Kidney (tissue), 13 donors: ENCODE measurements at regions not wholly inside any gene's neighbourhood (a gene's known extent, or its start where the extent isn't known, plus 50 kb on each side); places are given as distances from the start of the nearest gene placed in this dataset.

Source experiments
- DNase-seq, 5 donors: peaks; one replicate each; pipeline ENCODE4 v3.0.0-alpha.2; 2013 to 2020
- FAIRE-seq: peaks from 2 replicates; lab custom pipeline; 2012; peaks lifted over from hg19 to GRCh38; lab: Jason Lieb, UNC
- H3K27ac ChIP-seq, 2 donors: one replicate each; pipeline ENCODE4 v1.7.0; 2013; ENCODE audit warnings: low read depth in 2 of 2, low read length in 2 of 2, inconsistent platforms in 1 of 2
- H3K27me3 ChIP-seq: one replicate; pipeline ENCODE4 v1.7.1; 2013; ENCODE audit warnings: low read length, inconsistent platforms; ENCODE audit not compliant: control insufficient read depth, insufficient read depth
- H3K36me3 ChIP-seq, 3 donors: one replicate each; pipeline versions ENCODE4 v1.7.0 to v1.7.1; 2013; ENCODE audit warnings: low read length in 3 of 3, control low read depth in 1 of 3, inconsistent platforms in 1 of 3; ENCODE audit not compliant: insufficient read depth in 3 of 3, control insufficient read depth in 2 of 3
- H3K4me1 ChIP-seq, 3 donors: one replicate each; pipeline versions ENCODE4 v1.7.0 to v1.7.1; 2013; ENCODE audit warnings: low read length in 3 of 3, inconsistent platforms in 1 of 3, low read depth in 1 of 3; ENCODE audit not compliant: control insufficient read depth in 2 of 3, insufficient read depth in 2 of 3
- H3K4me3 ChIP-seq, 3 donors: one replicate each; pipeline versions ENCODE4 v1.7.0 to v1.8.1; 2013; ENCODE audit warnings: low read length in 3 of 3, control low read depth in 1 of 3, inconsistent platforms in 1 of 3
- H3K9ac ChIP-seq, 3 donors: one replicate each; pipeline versions ENCODE4 v1.7.0 to v1.7.1; 2013; ENCODE audit warnings: low read length in 3 of 3, control low read depth in 1 of 3, inconsistent platforms in 1 of 3
- H3K9me3 ChIP-seq, 3 donors: one replicate each; pipeline versions ENCODE4 v1.7.0 to v1.7.1; 2013; ENCODE audit warnings: low read length in 3 of 3, control low read depth in 1 of 3, inconsistent platforms in 1 of 3; ENCODE audit not compliant: control insufficient read depth in 2 of 3, insufficient read depth in 1 of 3
- CTCF ChIP-seq: IDR thresholded peaks from 3 replicates; pipeline ENCODE4 v1.5.1; 2012; ENCODE audit warnings: mild to moderate bottlenecking, moderate library complexity, borderline replicate concordance; ENCODE audit not compliant: insufficient read depth; ENCODE audit errors: extremely low read depth
- intact Hi-C: fragments of 100-400 bp; cut with DNase I; formaldehyde crosslinking; loops from one replicate; pipeline ENCODE4 v1.11.1; 2022
- donor health status: control.
- donor health status: control.
- donor health status: control.
- donor health status: control.
- donor health status: control.
- donor health status: DM: yes; HTN: yes; CAD: no.
- donor health status: Normal renal cell carcinoma (clear cell type).

DNA sequence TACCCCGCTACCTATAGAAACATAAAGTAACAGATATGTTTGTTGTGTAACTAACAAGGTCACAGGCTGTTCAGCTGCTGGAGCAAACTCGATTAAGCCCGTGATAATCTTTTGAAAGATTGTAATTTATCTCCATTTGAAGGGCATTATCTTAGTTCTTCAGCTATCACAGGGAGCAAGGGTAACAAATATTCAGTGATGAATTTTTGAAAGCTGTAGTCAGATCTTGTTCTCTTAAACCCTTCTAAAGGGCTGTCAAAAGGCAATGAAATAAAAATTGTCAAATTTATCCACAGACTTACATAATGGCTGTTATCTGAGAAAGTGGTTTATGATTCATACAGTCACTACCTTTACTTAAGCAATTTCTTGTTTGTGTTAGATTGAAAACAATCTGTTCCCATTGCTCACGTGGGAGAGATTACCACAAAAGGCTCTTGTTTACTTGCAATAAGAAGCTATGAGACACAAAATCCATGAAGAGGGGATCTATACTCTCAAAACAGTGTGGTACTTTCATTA, 78.3 kb upstream of the ZNF608 start:
- no peak for DNase-seq
- Histone ChIP-seq H3K27ac (no peak overlapping the region), H3K27me3 (no peaks in the 10 kb centered on the region), H3K9ac (no peak overlapping the region), H3K4me1 (no peaks in the 10 kb centered on the region), H3K36me3 (no peaks in the 10 kb centered on the region), H3K4me3 (no peak overlapping the region), H3K9me3 (no peaks in the 10 kb centered on the region)
- FAIRE-seq, result no peak
- no peak for TF ChIP-seq CTCF
- intact Hi-C loops, result no loop called here

GRCh38 chr5:124825250-124825982, 79.0 kb upstream of the ZNF608 start:
- FAIRE-seq (no peak), DNase-seq (no peak)
- Histone ChIP-seq H3K27me3 (no peaks in the 10 kb centered on the region), H3K36me3 (no peaks in the 10 kb centered on the region), H3K9ac (no peak overlapping the region), H3K9me3 (no peaks in the 10 kb centered on the region), H3K4me3 (no peak overlapping the region), H3K4me1 (no peaks in the 10 kb centered on the region), H3K27ac (no peak overlapping the region)
- no peak for TF ChIP-seq CTCF
- intact Hi-C loops, result no loop called here

DNA sequence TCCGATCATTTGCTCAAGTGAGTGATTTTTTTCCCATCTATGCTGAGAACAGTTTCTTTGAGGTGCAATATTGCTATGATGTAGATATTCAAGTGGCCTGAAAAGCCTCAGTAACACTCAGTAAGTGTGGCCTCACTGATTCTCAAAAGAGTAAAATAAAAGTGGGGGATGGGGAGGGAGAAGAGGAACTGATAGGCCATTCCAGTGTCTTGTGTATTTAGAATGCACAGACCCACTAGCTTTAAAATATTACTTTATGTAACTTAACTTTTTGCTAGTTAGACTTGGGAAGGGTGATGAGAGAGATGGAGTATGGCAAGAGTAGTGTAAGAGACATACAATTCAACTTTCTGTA, 79.5 kb upstream of the ZNF608 start:
- Histone ChIP-seq H3K4me3 (no peak overlapping the region), H3K27me3 (no peaks in the 10 kb centered on the region), H3K9me3 (no peaks in the 10 kb centered on the region), H3K9ac (no peak overlapping the region), H3K27ac (no peak overlapping the region), H3K4me1 (no peaks in the 10 kb centered on the region), H3K36me3 (no peaks in the 10 kb centered on the region)
- TF ChIP-seq CTCF, result no peak
- intact Hi-C loops, result no loop called here
- FAIRE-seq (no peak), DNase-seq (no peak)
